GM12878 (cell line): ENCODE measurements at regions not wholly inside any gene's neighbourhood (a gene's known extent, or its start where the extent isn't known, plus 50 kb on each side); places are given as distances from the start of the nearest gene placed in this dataset.

Source experiments
- ATAC-seq: fragments of 200-7000 bp; cut with Tn5 transposase; 3 replicates; pipeline ENCODE4 v1.9.1; 2020; ENCODE audit warnings: mild to moderate bottlenecking, moderate library complexity
- BruUV-seq: library from RNA; stranded (reverse); fragments of 400-500 nt; replicated peaks from 2 replicates; lab custom pipeline; 2021; lab: Mats Ljungman, UMichigan
- CTCF ChIA-PET: fragments of 300-600 bp; sonication (Branson Sonifier 250); formaldehyde crosslinking; extraction: SDS; loops from one replicate; lab custom pipeline; 2021; ENCODE audit warnings: inconsistent platforms; lab: Yijun Ruan, JAX
- POLR2A ChIA-PET: fragments of 350-600 bp; formaldehyde crosslinking; extraction: SDS; loops from one replicate; lab custom pipeline; 2021; ENCODE audit warnings: inconsistent platforms; lab: Charles Lee
- RAD21 ChIA-PET: fragments of 300-600 bp; sonication (Branson Sonifier 250); formaldehyde crosslinking; loops from one replicate; lab custom pipeline; 2023; ENCODE audit warnings: antibody characterized with exemption; ENCODE audit not compliant: unreplicated experiment; lab: Charles Lee
- SMC1A ChIA-PET: fragments of 300-600 bp; sonication (Branson Sonifier 250); formaldehyde crosslinking; loops from one replicate; lab custom pipeline; 2023; ENCODE audit not compliant: unreplicated experiment, uncharacterized antibody; lab: Charles Lee
- DNase-seq: peaks from one replicate; pipeline ENCODE4 v3.0.0-alpha.2; 2011; ENCODE audit warnings: low read depth, low spot score
- FAIRE-seq: peaks from 3 replicates; lab custom pipeline; 2011; peaks lifted over from hg19 to GRCh38; lab: Jason Lieb, UNC
- H2AFZ ChIP-seq: 2 replicates; pipeline ENCODE4 v1.6.0; 2011; ENCODE audit warnings: low read depth, low read length, control low read depth; ENCODE audit not compliant: control insufficient read depth
- H3K27ac ChIP-seq: 2 replicates; pipeline ENCODE4 v1.5.1; 2011; ENCODE audit warnings: control low read depth; ENCODE audit not compliant: control insufficient read depth, insufficient read depth
- H3K27me3 ChIP-seq, 2 experiments: replicated peaks in 1 of 2; 2 replicates each; pipeline versions ENCODE4 v1.6.0 to v1.6.1; 2011; ENCODE audit warnings: low read length in 1 of 2; ENCODE audit not compliant: control insufficient read depth in 2 of 2, insufficient read depth in 2 of 2
- H3K36me3 ChIP-seq, 2 experiments: 2 replicates each; pipeline ENCODE4 v1.5.1; 2011; ENCODE audit warnings: low read length in 1 of 2; ENCODE audit not compliant: control insufficient read depth in 2 of 2, insufficient read depth in 2 of 2
- H3K4me1 ChIP-seq: 2 replicates; pipeline ENCODE4 v1.6.1; 2011; ENCODE audit warnings: mild to moderate bottlenecking, low read length, moderate library complexity, mixed read lengths; ENCODE audit not compliant: control insufficient read depth, insufficient read depth
- H3K4me2 ChIP-seq: 2 replicates; pipeline ENCODE4 v1.6.0; 2011; ENCODE audit warnings: control low read depth; ENCODE audit not compliant: control insufficient read depth, insufficient read depth
- H3K4me3 ChIP-seq: fragments of 200-600 bp; sonication (generic); 2 replicates; pipeline ENCODE4 v1.5.1; 2016
- H3K79me2 ChIP-seq: 2 replicates; pipeline ENCODE4 v1.6.0; 2011; ENCODE audit warnings: low read length; ENCODE audit not compliant: control insufficient read depth, insufficient read depth
- H3K9ac ChIP-seq: 2 replicates; pipeline ENCODE4 v1.8.0; 2011; ENCODE audit warnings: low read length, control low read depth, mixed read lengths; ENCODE audit not compliant: control insufficient read depth, insufficient read depth
- H3K9me3 ChIP-seq: replicated peaks from 3 replicates; pipeline ENCODE4 v1.5.1; 2011; ENCODE audit warnings: mild to moderate bottlenecking, low read length; ENCODE audit not compliant: control insufficient read depth, insufficient read depth
- H4K20me1 ChIP-seq: 2 replicates; pipeline ENCODE4 v1.6.0; 2011; ENCODE audit not compliant: control insufficient read depth, insufficient read depth
- CREM ChIP-seq: IDR thresholded peaks from 2 replicates; pipeline ENCODE4 v1.6.1; 2014; ENCODE audit warnings: antibody characterized with exemption, low read depth
- EZH2 ChIP-seq: IDR thresholded peaks from 2 replicates; pipeline ENCODE4 v1.6.1; 2012; ENCODE audit warnings: low read depth, mild to moderate bottlenecking, control low read depth, inconsistent platforms, low read length, borderline replicate concordance; ENCODE audit not compliant: control insufficient read depth
- FOXM1 ChIP-seq: IDR thresholded peaks from 2 replicates; pipeline ENCODE4 v1.6.1; 2012; ENCODE audit warnings: low read depth, mild to moderate bottlenecking, inconsistent platforms, low read length, moderate library complexity
- GABPA ChIP-seq: IDR thresholded peaks from 2 replicates; pipeline ENCODE4 v1.6.1; 2014; ENCODE audit warnings: antibody characterized with exemption, low read depth, mild to moderate bottlenecking, inconsistent platforms
- KLF5 ChIP-seq: fragments of 450-650 bp; IDR thresholded peaks from 2 replicates; pipeline ENCODE4 v1.6.1; 2014; ENCODE audit warnings: mild to moderate bottlenecking; ENCODE audit not compliant: partially characterized antibody
- MTA3 ChIP-seq: IDR thresholded peaks from 2 replicates; pipeline ENCODE4 v1.6.1; 2012; ENCODE audit warnings: low read length, inconsistent platforms, borderline replicate concordance
- NR2C2 ChIP-seq: IDR thresholded peaks from 2 replicates; pipeline ENCODE4 v1.6.1; 2011; ENCODE audit warnings: borderline replicate concordance, low read depth; ENCODE audit not compliant: control insufficient read depth, insufficient read length
- NR2F1 ChIP-seq: fragments of 450-650 bp; conservative IDR thresholded peaks from 2 replicates; pipeline ENCODE4 v1.6.1; 2017; ENCODE audit warnings: mild to moderate bottlenecking
- POLR2AphosphoS2 ChIP-seq: IDR thresholded peaks from 2 replicates; pipeline ENCODE4 v1.6.1; 2011; ENCODE audit warnings: low read depth, mild to moderate bottlenecking, low read length, improper control_type of control experiment, moderate library complexity
- SMAD5 ChIP-seq: IDR thresholded peaks from 2 replicates; pipeline ENCODE4 v1.6.1; 2016; ENCODE audit warnings: antibody characterized with exemption, low read depth
- TCF3 ChIP-seq: IDR thresholded peaks from 2 replicates; pipeline ENCODE4 v1.6.1; 2012; ENCODE audit warnings: low read depth, mild to moderate bottlenecking, low read length, borderline replicate concordance; ENCODE audit not compliant: insufficient read depth
- ZNF274 ChIP-seq: IDR thresholded peaks from one replicate; pipeline ENCODE4 v1.8.0; 2011; ENCODE audit not compliant: insufficient read length, insufficient read depth
- ZSCAN29 ChIP-seq: fragments of 450-650 bp; IDR thresholded peaks from 2 replicates; pipeline ENCODE4 v1.6.1; 2017; ENCODE audit warnings: mild to moderate bottlenecking, moderate library complexity
- WGBS: methylation state at CpG from one replicate; pipeline ENCODE4 v1.1.6; 2016; ENCODE audit warnings: low lambda C conversion rate; ENCODE audit not compliant: insufficient replicate concordance, insufficient coverage; ENCODE audit errors: missing lambda C conversion rate; 5-methylcytosine and 5-hydroxymethylcytosine counted together
- in situ Hi-C: fragments of 300-500 bp; cut with MboI; formaldehyde crosslinking; loops from 9 replicates; pipeline ENCODE4 v1.14.3; 2018; ENCODE audit warnings: mixed read lengths
- intact Hi-C: fragments of 100-400 bp; cut with micrococcal nuclease; formaldehyde crosslinking; loops from one replicate; pipeline ENCODE4 v1.14.2; 2022; ENCODE audit not compliant: unreplicated experiment
- TF ChIP-seq, protein P1 (sequence below): fragments of 450-650 bp; formaldehyde crosslinking; IDR thresholded peaks from 2 replicates; pipeline ENCODE4 v1.4.0; 2020; ENCODE audit warnings: mild to moderate bottlenecking, moderate library complexity

DNA sequence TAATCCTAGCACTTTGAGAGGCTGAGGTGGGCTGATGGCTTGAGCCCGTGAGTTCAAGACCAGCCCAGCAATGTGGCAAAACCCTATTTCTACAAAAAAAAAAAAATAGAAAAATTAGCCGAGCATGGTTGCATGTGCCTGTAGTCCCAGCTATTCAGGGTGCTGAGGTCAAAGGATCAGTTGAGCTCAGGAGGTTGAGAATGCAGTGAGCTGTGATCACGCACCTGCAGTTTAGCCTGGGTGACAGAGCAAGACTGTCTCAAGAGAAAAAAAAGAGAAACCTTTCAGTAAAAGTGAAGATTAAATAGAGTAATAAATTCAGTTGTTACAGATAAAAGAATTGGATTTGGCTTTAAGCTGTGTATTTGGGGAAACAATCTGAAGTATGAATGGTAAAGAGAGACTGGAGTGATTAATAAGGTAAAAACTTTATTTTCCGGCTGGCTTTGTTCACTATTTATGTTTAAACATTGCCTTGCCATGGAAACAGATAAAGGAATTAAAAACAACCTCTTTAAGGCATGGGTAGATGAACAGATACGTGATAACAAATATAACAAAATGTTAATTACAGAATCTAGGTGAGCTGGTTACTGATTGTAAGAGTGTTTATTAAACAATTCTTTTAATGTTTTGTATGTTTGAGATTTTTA lies 56.0 kb upstream of the PCAT7 start:
- Histone ChIP-seq H3K27me3 (no peaks in the 10 kb centered on the region; a peak in 1 of 4 replicates), H3K4me2 (no peak overlapping the region), H3K9ac (no peak overlapping the region), H3K9me3 (no peaks in the 10 kb centered on the region), H3K4me1 (no peaks in the 10 kb centered on the region), H3K4me3 (no peak overlapping the region), H3K36me3 (no peaks in the 10 kb centered on the region), H2AFZ (no peak overlapping the region), H3K79me2 (no peaks in the 10 kb centered on the region), H3K27ac (no peak overlapping the region), H4K20me1 (no peaks in the 10 kb centered on the region)
- ATAC-seq (no peak), FAIRE-seq (no peak), DNase-seq (no peak)
- ChIA-PET SMC1A (interaction anchor here (0.7 kb wide), 1 partner anchor 697 kb away, joined by 3 read pairs; no protein-coding TSS in a partner anchor), CTCF (no interaction called here), POLR2A (no interaction called here), RAD21 (no interaction called here)
- in situ Hi-C loops (no loop called here), intact Hi-C loops (no loop called here)
- 11% methylated on average over 5 of the region's 5 CpGs for WGBS
- no TSS peak for BruUV-seq
- TF ChIP-seq CREM (no peak), MTA3 (no peak), ZSCAN29 (no peak), SMAD5 (no peak), KLF5 (no peak), NR2F1 (no peak), EZH2 (no peak), ZNF274 (no peak), POLR2AphosphoS2 (no peak), GABPA (no peak), TCF3 (no peak), NR2C2 (no peak), FOXM1 (no peak)
- TF ChIP-seq, protein P1, sequence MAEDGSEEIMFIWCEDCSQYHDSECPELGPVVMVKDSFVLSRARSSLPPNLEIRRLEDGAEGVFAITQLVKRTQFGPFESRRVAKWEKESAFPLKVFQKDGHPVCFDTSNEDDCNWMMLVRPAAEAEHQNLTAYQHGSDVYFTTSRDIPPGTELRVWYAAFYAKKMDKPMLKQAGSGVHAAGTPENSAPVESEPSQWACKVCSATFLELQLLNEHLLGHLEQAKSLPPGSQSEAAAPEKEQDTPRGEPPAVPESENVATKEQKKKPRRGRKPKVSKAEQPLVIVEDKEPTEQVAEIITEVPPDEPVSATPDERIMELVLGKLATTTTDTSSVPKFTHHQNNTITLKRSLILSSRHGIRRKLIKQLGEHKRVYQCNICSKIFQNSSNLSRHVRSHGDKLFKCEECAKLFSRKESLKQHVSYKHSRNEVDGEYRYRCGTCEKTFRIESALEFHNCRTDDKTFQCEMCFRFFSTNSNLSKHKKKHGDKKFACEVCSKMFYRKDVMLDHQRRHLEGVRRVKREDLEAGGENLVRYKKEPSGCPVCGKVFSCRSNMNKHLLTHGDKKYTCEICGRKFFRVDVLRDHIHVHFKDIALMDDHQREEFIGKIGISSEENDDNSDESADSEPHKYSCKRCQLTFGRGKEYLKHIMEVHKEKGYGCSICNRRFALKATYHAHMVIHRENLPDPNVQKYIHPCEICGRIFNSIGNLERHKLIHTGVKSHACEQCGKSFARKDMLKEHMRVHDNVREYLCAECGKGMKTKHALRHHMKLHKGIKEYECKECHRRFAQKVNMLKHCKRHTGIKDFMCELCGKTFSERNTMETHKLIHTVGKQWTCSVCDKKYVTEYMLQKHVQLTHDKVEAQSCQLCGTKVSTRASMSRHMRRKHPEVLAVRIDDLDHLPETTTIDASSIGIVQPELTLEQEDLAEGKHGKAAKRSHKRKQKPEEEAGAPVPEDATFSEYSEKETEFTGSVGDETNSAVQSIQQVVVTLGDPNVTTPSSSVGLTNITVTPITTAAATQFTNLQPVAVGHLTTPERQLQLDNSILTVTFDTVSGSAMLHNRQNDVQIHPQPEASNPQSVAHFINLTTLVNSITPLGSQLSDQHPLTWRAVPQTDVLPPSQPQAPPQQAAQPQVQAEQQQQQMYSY (CRISPR knock-in tag): no peak
